Anterior cingulate cortex (tissue), 58 donors: ENCODE measurements at regions not wholly inside any gene's neighbourhood (a gene's known extent, or its start where the extent isn't known, plus 50 kb on each side); places are given as distances from the start of the nearest gene placed in this dataset.
A peak's percentile ranks its signal among the peaks of the same experiment; 100 is the strongest.

Experiments
- DNase-seq, 58 donors: peaks; one replicate each; lab custom pipeline; 2025; lab: John Stamatoyannopoulos, UW

GRCh38 chr12:113660936-113661335 is 189.3 kb upstream of the LHX5 start:
- DNase-seq = peak in 13 of 58 donors; percentile 4 to 35 (median 8)

GRCh38 chr12:113659416-113659815 is 187.7 kb upstream of the LHX5 start:
- DNase-seq = no peak

GRCh38 chr12:113659015-113659414 is 187.3 kb upstream of the LHX5 start:
- DNase-seq = no peak

GRCh38 chr12:113658006-113658655 is 186.5 kb upstream of the LHX5 start:
- DNase-seq = peak in 1 of 58 donors; percentile 6

GRCh38 chr12:113655919-113656318 is 184.2 kb upstream of the LHX5 start:
- no peak for DNase-seq

- no peak for DNase-seq
Observed at GRCh38 chr12:113655479-113655878, 183.8 kb upstream of the LHX5 start.

- DNase-seq = no peak
Observed at GRCh38 chr12:113651662-113652061, 180.0 kb upstream of the LHX5 start.

- no peak for DNase-seq
Observed at GRCh38 chr12:113650476-113650875, 178.8 kb upstream of the LHX5 start.

- no peak for DNase-seq
Observed at GRCh38 chr12:113649256-113649830, 177.7 kb upstream of the LHX5 start.

GRCh38 chr12:113647048-113647447 is 175.4 kb upstream of the LHX5 start:
- peak in 15 of 58 donors; percentile 1 to 52 (median 5) for DNase-seq

GRCh38 chr12:113645603-113646002 is 173.9 kb upstream of the LHX5 start:
- no peak for DNase-seq

GRCh38 chr12:113645183-113645582 is 173.5 kb upstream of the LHX5 start:
- no peak for DNase-seq

GRCh38 chr12:113643177-113643974 is 171.7 kb upstream of the LHX5 start:
- DNase-seq = no peak

- DNase-seq = no peak
Observed at GRCh38 chr12:113642672-113643071, 171.0 kb upstream of the LHX5 start.

- DNase-seq = no peak
Observed at GRCh38 chr12:113642216-113642615, 170.5 kb upstream of the LHX5 start.

- DNase-seq = no peak
Observed at GRCh38 chr12:113641426-113642030, 169.9 kb upstream of the LHX5 start.

GRCh38 chr12:113640837-113641236 is 169.2 kb upstream of the LHX5 start:
- no peak for DNase-seq

GRCh38 chr12:113639474-113639873 is 167.8 kb upstream of the LHX5 start:
- DNase-seq = no peak

GRCh38 chr12:113638460-113638775 is 166.7 kb upstream of the LHX5 start:
- DNase-seq = no peak

- no peak for DNase-seq
Observed at GRCh38 chr12:113634982-113635381, 163.3 kb upstream of the LHX5 start.

GRCh38 chr12:113634474-113634873 is 162.8 kb upstream of the LHX5 start:
- DNase-seq = no peak
